Heart left ventricle (tissue), 13 donors: ENCODE measurements at regions not wholly inside any gene's neighbourhood (a gene's known extent, or its start where the extent isn't known, plus 50 kb on each side); places are given as distances from the start of the nearest gene placed in this dataset.

ENCODE experiments used
- POLR2A ChIP-seq, 2 donors: fragments of 450-650 bp; IDR thresholded peaks; one replicate each; pipeline ENCODE4 v1.6.1; 2017; ENCODE audit warnings: antibody characterized with exemption in 2 of 2, mild to moderate bottlenecking in 2 of 2, moderate library complexity in 2 of 2
- TF ChIP-seq, protein P1 (sequence below), 12 donors: fragments of 200-600 bp; sonication (generic) in 4 of 12; IDR thresholded peaks; one replicate each; pipeline versions ENCODE4 v1.5.0 to v1.8.0; 2018 to 2022; ENCODE audit warnings: antibody characterized with exemption in 12 of 12, mild to moderate bottlenecking in 5 of 12
- donor health status: ischemic (EF 13 %, LVEDD 7.1; RV severe dilation, severe dysfunction).
- donor health status: DM: no; HTN: yes; CAD: no.
- donor health status: DM: no; HTN: no; CAD: no.
- donor health status: ischemic (EF 25% LVEDD 6.9; RV normal size, moderate dysfunction).
- donor health status: ischemic (EF 25% LVEDD 5.7; RV mildly dilated, moderate dysfunction).
- donor health status: ischemic (EF 35%, LVEDD 5.7; RV mildly dilated, moderate dysfunction).
- donor health status: nonischemic (EF 11% LVEDD 7.7; RV severe dilation, severe dysfunction).
- donor health status: DM: yes; HTN: yes; CAD: no.
- donor health status: PGD.
- donor health status: ischemic (EF 29% LVEDD 5.4; RV normal size, mild dysfunction).
- donor health status: nonischemic (EF 23%, LVEDD 6.1; RV moderate dilation, normal function).

DNA sequence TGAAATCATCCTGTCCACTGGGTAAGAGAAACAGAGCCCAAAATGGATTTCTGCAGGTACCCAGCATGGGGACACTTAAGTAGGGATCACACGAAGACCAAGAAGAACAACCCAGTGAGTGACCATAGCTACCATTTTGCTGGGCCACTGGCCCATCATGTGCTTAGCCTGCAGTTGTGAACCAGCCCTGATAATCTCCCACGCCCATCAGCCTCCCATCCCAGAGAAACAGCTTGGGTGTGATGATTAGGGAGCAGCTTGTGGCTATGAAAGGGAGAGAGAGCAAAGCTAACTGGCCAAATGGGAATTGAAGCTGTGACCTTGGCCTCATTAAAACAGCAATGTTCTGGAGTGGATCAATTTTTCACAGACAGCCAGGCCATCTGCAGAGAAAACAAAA is 138.5 kb downstream of the SLC24A2 start:
- TF ChIP-seq, protein P1, sequence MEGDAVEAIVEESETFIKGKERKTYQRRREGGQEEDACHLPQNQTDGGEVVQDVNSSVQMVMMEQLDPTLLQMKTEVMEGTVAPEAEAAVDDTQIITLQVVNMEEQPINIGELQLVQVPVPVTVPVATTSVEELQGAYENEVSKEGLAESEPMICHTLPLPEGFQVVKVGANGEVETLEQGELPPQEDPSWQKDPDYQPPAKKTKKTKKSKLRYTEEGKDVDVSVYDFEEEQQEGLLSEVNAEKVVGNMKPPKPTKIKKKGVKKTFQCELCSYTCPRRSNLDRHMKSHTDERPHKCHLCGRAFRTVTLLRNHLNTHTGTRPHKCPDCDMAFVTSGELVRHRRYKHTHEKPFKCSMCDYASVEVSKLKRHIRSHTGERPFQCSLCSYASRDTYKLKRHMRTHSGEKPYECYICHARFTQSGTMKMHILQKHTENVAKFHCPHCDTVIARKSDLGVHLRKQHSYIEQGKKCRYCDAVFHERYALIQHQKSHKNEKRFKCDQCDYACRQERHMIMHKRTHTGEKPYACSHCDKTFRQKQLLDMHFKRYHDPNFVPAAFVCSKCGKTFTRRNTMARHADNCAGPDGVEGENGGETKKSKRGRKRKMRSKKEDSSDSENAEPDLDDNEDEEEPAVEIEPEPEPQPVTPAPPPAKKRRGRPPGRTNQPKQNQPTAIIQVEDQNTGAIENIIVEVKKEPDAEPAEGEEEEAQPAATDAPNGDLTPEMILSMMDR (IDR thresholded peaks at IDR 0.05): no peak
- TF ChIP-seq POLR2A (IDR thresholded peaks at IDR 0.05): no peak
